ENCODE measurements at regions not wholly inside any gene's neighbourhood (a gene's known extent, or its start where the extent isn't known, plus 50 kb on each side); places are given as distances from the start of the nearest gene placed in this dataset.

GRCh38 chr4:15144967-15145295 is 142.7 kb downstream of the CPEB2 start:
- TF ChIP-seq CTCF (IDR thresholded peaks at IDR 0.05) (no peak), POLR2A (IDR thresholded peaks at IDR 0.05) (no peak)
